ENCODE measurements at regions not wholly inside any gene's neighbourhood (a gene's known extent, or its start where the extent isn't known, plus 50 kb on each side); places are given as distances from the start of the nearest gene placed in this dataset.

- FAIRE-seq (peak; percentile 11), DNase-seq (ENCODE audit: insufficient read length, low spot score) (no peak)
- TF ChIP-seq POLR2A (IDR thresholded peaks at IDR 0.05; ENCODE audit: low read depth, low read length) = no peak
These were observed 555.2 kb downstream of the ACTL7B start for GRCh38 chr9:108300306-108301287.

- DNase-seq (ENCODE audit: insufficient read length, low spot score) (no peak), FAIRE-seq (no peak)
- TF ChIP-seq POLR2A (IDR thresholded peaks at IDR 0.05; ENCODE audit: low read depth, low read length) = no peak
These were observed 558.7 kb downstream of the ACTL7B start for GRCh38 chr9:108297073-108297472.

- FAIRE-seq (peak; percentile 95), DNase-seq (ENCODE audit: insufficient read length, low spot score) (peak; percentile 49)
- TF ChIP-seq POLR2A (IDR thresholded peaks at IDR 0.05; ENCODE audit: low read depth, low read length) = no peak
These were observed 559.7 kb downstream of the ACTL7B start for GRCh38 chr9:108296056-108296455.

- no peak for TF ChIP-seq POLR2A (IDR thresholded peaks at IDR 0.05; ENCODE audit: low read depth, low read length)
- FAIRE-seq (no peak), DNase-seq (ENCODE audit: insufficient read length, low spot score) (no peak)
These were observed 564.2 kb downstream of the ACTL7B start for GRCh38 chr9:108291586-108291932.

- no peak for FAIRE-seq
- no peak for TF ChIP-seq POLR2A (IDR thresholded peaks at IDR 0.05; ENCODE audit: low read depth, low read length)
- no peak for DNase-seq (ENCODE audit: insufficient read length, low spot score)
These were observed 564.8 kb downstream of the ACTL7B start for GRCh38 chr9:108290839-108291585.

GRCh38 chr9:108286638-108287206 is 569.1 kb downstream of the ACTL7B start:
- DNase-seq (ENCODE audit: insufficient read length, low spot score) (no peak), FAIRE-seq (no peak)
- no peak for TF ChIP-seq POLR2A (IDR thresholded peaks at IDR 0.05; ENCODE audit: low read depth, low read length)

GRCh38 chr9:108283696-108284095 is 572.1 kb downstream of the ACTL7B start:
- TF ChIP-seq POLR2A (IDR thresholded peaks at IDR 0.05; ENCODE audit: low read depth, low read length) = no peak
- FAIRE-seq (peak; percentile 38), DNase-seq (ENCODE audit: insufficient read length, low spot score) (no peak)

GRCh38 chr9:108282872-108283271 is 572.9 kb downstream of the ACTL7B start:
- FAIRE-seq (peak; percentile 72), DNase-seq (ENCODE audit: insufficient read length, low spot score) (no peak)
- no peak for TF ChIP-seq POLR2A (IDR thresholded peaks at IDR 0.05; ENCODE audit: low read depth, low read length)

GRCh38 chr9:108281696-108282095 is 574.1 kb downstream of the ACTL7B start:
- FAIRE-seq (no peak), DNase-seq (ENCODE audit: insufficient read length, low spot score) (no peak)
- TF ChIP-seq POLR2A (IDR thresholded peaks at IDR 0.05; ENCODE audit: low read depth, low read length) = no peak

GRCh38 chr9:108278341-108278740 is 577.4 kb downstream of the ACTL7B start:
- DNase-seq (ENCODE audit: insufficient read length, low spot score) (no peak), FAIRE-seq (no peak)
- no peak for TF ChIP-seq POLR2A (IDR thresholded peaks at IDR 0.05; ENCODE audit: low read depth, low read length)

- TF ChIP-seq POLR2A (IDR thresholded peaks at IDR 0.05; ENCODE audit: low read depth, low read length) = no peak
- no peak for FAIRE-seq
These were observed 578.6 kb downstream of the ACTL7B start for GRCh38 chr9:108277216-108277615.

GRCh38 chr9:108275906-108276305 is 579.9 kb downstream of the ACTL7B start:
- DNase-seq (ENCODE audit: insufficient read length, low spot score) (no peak), FAIRE-seq (no peak)
- TF ChIP-seq POLR2A (IDR thresholded peaks at IDR 0.05; ENCODE audit: low read depth, low read length) = no peak

More at GRCh38 chr9:108277216-108277615, 578.6 kb downstream of the ACTL7B start:
- no peak for DNase-seq (ENCODE audit: insufficient read length, low spot score)

GRCh38 chr9:108274971-108275370 is 580.8 kb downstream of the ACTL7B start:
- no peak for TF ChIP-seq POLR2A (IDR thresholded peaks at IDR 0.05; ENCODE audit: low read depth, low read length)
- DNase-seq (ENCODE audit: insufficient read length, low spot score) = no peak
- FAIRE-seq = no peak

GRCh38 chr9:108273988-108274387 is 581.8 kb downstream of the ACTL7B start:
- DNase-seq (ENCODE audit: insufficient read length, low spot score) (no peak), FAIRE-seq (no peak)
- TF ChIP-seq POLR2A (IDR thresholded peaks at IDR 0.05; ENCODE audit: low read depth, low read length) = no peak

Data from H54 (cell line).